Colon (tissue), 2 donors: ENCODE measurements at regions not wholly inside any gene's neighbourhood (a gene's known extent, or its start where the extent isn't known, plus 50 kb on each side); places are given as distances from the start of the nearest gene placed in this dataset.

Source experiments
- FAIRE-seq: peaks from 2 replicates; lab custom pipeline; 2012; peaks lifted over from hg19 to GRCh38; lab: Jason Lieb, UNC
- donor health status: control.
- donor health status: control.

DNA sequence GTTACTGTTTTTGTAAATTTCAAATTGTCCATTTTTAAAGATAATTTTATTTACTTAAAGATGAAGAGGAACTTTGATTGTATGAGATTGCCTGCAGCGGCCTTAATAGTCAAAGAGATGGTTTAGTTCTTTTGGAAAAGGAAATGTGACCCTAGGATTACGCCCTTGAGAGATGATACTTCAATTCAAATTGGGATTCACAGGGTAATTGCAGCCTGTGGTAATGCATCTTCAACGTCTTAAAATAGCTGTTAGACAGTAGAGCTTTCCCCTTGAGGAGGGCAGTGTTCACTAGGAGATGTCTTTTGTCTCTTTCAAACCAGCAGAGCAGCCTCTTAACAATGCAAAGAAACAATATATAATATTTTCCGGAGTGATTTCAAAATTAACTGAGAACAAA, 127.1 kb downstream of the TAF11L14 start:
- no peak for FAIRE-seq

DNA sequence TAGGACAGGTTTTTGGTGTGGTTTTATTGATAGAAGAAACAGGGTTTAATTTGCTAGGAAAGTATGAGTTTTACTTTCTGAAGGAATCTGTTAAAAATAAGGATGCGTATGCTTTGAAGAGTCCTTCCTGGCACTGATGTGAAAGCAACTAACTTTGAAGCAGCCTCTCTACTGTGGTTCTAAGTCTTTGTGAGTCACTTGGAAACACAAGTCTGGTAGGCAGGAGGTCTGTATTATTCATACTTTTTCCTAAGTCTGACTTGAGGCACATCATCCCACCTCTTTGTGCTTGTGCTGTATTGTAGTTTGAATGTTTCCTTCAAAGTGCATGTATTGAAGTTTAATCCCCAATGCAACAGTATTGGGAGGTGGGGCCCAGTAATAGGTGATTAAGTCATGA, 129.0 kb downstream of the TAF11L14 start:
- no peak for FAIRE-seq

- FAIRE-seq, result no peak
Observed at GRCh38 chr5:17766031-17766430, 131.8 kb downstream of the TAF11L14 start.

GRCh38 chr5:17769277-17769676, 135.0 kb downstream of the TAF11L14 start:
- FAIRE-seq, result no peak

DNA sequence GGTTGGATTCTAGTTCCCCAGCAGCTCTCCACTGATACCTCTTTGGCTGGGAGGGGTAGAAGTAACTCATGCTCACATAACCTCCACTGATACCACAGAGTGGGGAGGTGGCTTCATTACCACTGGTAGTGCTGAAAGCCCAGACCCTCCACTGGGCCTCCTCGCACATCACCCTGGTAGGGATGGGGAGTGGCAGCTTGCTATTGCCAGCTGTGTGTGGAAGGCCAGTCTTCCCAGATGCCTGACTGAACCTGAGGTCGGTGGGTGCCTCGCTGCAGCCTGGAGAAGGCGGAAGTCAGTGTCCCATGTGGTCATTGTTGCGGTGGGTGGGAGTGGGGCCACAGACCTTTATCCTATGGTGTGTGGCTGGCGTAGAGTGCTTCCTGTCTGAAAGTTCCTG, 138.0 kb downstream of the TAF11L14 start:
- FAIRE-seq, result no peak

DNA sequence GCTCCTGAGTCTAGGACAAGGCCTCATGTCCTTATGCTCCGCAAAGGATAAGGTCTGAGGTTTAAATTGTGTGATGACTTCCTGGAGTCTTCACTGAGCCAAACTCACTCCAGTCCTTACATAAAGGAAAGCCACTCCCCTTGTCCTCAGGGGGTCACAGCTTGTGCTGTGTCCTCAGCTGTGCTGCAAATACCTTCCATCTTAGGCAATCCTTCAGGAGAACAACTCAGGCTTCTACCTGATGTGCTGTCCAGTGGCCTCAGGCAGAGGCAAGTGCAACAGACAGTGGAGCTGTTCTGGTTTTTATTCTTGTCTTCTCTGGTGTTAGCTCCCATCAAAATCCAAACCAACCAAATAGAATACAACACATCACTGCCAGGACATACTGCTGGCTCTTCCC, 151.5 kb downstream of the TAF11L14 start:
- FAIRE-seq, result no peak

DNA sequence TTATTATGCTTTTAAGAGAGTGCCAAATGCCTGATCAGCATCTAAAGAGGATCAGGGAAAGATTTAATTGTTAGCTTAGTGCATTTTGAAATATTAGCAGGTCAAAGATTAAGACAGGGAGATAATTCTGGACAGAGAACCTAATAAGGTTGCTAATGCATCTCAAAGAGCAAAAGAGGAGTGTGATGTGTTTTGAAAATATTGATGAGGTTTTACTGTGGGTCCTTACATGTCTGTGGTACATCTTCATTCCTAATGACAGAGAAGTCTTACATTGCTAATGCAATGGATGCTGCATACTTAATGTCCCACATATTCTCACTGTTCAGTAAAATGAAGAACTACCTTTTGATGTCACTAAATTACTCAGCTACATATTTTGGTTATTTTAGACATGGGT, 154.1 kb downstream of the TAF11L14 start:
- FAIRE-seq, result no peak

DNA sequence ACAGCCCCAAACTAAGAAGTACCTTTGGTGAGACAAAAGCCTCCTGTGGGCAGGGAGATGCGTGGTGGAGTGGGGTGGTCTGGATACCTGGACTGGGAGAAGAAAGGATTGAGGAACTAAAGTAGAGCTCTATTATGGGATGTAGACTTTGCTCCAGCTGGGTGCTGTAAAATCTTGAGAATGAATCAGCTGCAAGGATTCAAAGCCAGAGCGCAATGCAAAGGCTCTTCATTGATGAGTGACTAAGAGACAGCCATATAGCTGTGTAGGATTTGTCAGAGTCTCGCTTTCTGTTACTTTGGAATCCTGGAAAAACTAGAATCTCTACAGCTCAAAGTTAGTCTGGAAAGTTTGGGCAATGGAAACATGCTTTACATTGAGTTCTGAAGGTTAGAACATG, 159.9 kb downstream of the TAF11L14 start:
- FAIRE-seq, result no peak

- FAIRE-seq, result no peak
Observed at GRCh38 chr5:17794815-17795214, 160.6 kb downstream of the TAF11L14 start.

DNA sequence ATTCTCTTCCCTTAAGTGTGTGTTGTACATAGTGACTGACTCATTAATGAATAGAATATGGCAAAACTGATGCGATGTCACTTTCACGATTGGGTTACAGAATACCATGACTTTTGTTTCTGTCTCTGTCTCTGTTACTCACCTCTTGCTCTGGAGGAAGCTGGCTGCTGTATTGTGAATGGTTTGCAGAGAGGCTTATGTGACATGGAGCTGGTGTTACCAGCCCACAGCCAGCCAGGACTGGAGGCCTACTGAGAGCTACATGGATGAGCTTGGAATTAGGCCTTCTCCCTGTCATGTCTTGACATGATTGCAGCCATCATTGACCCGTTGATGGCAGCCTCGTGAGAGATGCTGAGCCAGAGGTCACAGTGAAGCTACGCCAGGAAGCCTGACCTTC, 161.9 kb downstream of the TAF11L14 start:
- no peak for FAIRE-seq

GRCh38 chr5:17796757-17797396, 162.6 kb downstream of the TAF11L14 start:
- no peak for FAIRE-seq

GRCh38 chr5:17799521-17799920, 165.3 kb downstream of the TAF11L14 start:
- no peak for FAIRE-seq

DNA sequence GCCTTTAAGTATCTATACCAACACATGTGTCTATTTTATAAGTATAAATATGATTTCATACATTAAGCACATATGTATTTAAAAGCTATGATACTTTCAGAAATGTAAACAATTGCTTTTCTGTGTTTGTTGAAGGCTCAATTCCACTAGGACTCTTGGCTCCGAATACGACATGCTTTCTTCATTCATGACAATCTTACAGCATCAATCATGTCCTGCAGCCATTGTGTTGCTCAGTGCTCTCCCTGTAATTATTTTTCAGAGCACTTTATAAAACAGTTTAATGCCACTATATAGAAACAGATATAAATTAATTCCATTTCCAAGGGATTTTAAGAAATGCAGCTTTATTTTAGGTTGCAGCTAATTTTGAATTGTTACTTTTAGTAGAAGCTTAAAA, 167.3 kb downstream of the TAF11L14 start:
- FAIRE-seq, result no peak

- no peak for FAIRE-seq
Observed at GRCh38 chr5:17802256-17802655, 168.0 kb downstream of the TAF11L14 start.

GRCh38 chr5:17803971-17804370, 169.7 kb downstream of the TAF11L14 start:
- no peak for FAIRE-seq

DNA sequence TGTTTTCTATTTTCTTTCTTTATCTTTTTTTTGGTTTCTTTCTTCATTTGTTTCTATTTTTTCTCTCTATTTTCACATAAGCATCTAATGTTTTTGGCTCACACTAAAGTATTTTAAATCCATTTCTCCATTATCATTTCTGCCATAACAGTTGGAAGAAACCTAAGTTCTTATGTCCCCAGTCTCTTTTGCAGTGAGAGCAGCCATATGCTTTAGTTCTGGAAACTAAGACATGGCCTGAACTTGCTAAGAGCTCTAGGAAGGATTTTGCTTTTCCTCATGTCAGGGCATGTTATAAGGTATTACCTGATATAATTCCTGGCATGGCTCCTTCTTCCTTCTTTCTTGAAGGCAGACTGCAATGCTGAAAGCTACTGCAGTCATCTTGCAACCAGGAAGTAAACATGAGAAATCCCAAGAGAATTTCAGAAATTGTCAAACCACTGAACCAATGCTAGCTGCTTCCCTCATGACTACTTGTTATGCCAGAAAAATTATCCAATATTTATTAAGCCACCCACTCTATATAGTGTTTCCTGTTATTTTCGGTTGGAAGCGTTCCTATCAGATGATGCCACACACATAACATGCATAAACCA, 171.1 kb downstream of the TAF11L14 start:
- FAIRE-seq, result no peak

GRCh38 chr5:17806818-17807468, 172.7 kb downstream of the TAF11L14 start:
- FAIRE-seq, result no peak

DNA sequence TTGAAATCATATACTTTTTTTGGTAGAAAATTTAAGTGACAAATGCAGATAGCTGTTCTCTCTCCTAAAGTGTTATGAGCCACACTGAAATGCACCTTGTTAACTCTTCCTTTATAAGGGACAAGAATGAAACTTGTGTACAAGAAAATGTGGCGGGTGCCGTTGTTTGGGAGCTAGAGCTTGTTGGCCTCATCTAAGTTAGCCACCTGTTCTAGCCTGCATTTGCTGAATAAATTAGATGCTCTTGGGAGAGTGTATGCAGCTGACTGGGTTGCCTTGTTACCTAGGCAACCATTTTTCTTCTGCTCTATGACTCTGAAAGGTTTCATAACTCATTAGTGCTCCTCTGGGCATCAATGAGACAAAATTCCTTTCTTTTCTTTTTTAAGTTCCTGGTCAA, 174.3 kb downstream of the TAF11L14 start:
- FAIRE-seq, result no peak

DNA sequence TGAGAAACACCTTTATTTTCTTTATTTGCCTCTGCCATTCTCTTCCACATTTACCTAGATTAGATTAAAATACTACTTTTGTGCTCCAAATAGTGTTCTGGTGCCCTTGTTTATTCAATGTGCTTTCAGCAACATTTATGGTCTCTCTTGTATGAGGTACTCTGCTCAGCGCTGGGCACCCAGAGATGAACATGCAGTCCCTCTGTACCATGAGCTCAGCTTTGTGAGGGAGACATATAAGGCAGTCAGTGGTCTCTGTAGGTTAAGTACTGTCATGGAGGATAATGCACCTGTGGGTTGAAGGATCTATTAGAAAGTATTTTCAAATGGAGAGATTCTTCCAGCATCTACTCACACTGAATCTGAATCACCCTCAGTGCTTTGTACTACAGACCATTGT, 176.5 kb downstream of the TAF11L14 start:
- no peak for FAIRE-seq

GRCh38 chr5:17813214-17813613, 179.0 kb downstream of the TAF11L14 start:
- no peak for FAIRE-seq

GRCh38 chr5:17816505-17816904, 182.2 kb downstream of the TAF11L14 start:
- FAIRE-seq, result no peak

DNA sequence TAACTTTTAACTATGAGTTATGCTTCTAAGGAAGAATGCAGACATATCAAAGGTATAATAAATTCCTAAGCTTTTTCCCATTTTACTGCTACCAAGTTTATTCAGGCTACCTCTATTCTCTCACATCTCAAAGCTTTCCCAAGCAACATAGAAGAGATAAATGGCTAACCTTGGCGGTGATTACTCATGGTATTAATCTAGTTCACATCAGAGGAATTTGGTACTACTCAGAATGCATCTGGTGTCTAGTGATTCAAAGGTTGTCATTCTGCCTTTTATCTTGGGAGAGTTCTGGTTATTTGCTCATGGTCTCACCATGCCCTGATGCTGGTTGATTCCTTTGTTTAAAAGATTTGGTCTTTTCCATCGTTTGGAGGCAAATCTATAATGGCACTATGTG, 182.7 kb downstream of the TAF11L14 start:
- FAIRE-seq, result no peak

DNA sequence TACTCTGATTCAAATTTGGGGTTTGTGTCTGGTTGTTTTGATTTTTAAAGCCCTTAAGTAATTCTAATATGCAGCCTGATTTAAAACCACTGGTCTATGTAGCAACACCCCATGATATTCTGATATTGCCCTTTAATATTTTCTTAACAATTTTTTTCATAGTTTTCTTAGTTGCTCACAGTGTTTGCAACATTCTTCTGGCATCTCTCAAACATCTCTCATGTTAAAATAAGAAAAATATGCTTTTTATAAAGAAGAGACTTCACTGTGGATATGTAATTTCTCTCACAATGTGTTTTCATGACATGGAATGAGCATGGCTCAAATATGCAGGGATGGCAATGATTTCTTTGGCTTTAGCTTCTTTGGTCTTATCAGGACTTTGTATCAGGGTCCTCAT, 183.7 kb downstream of the TAF11L14 start:
- no peak for FAIRE-seq

DNA sequence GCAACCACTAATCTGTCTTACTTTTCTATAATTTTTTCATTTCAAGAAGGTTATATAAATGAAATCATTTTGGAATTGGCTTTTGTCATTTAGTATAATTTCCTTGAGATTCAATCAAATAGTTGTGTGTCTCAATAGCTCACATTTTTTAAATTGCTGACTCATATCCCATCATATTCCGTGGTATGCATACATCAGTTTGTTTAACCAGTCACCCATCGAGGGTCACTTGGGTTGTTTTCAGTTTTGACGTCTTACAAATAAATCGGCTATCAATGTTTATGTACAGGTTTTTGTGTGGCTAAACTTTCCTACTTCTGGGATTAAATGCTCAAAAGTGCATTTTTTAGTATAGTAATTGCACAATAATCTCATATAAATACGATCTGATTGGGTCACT, 185.5 kb downstream of the TAF11L14 start:
- FAIRE-seq, result no peak
